ENCODE measurements at regions not wholly inside any gene's neighbourhood (a gene's known extent, or its start where the extent isn't known, plus 50 kb on each side); places are given as distances from the start of the nearest gene placed in this dataset.
"Not testable (repeated sequence)": the region's sequence is repeated elsewhere in the genome, so short reads cannot be mapped to it uniquely, and the experiment has no call there.

DNA sequence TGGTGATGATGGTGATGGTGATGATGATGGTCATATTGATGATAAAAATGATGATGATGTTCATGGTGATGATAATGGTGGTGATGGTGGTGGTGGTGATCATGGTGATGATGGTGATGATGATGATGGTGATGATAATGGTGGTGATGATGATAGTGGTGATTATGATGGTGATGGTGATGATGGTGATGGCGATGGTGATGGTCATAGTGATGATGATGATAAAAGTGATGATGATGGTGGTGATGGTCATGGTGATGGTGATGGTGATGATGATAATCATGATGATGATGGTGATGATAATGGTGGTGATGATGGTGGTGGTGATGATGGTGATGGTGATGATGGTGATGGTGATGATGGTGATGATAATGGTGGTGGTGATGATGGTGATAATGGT, 478.7 kb downstream of the TYW1 start:
- no peak for DNase-seq (ENCODE audit: low spot score)

DNA sequence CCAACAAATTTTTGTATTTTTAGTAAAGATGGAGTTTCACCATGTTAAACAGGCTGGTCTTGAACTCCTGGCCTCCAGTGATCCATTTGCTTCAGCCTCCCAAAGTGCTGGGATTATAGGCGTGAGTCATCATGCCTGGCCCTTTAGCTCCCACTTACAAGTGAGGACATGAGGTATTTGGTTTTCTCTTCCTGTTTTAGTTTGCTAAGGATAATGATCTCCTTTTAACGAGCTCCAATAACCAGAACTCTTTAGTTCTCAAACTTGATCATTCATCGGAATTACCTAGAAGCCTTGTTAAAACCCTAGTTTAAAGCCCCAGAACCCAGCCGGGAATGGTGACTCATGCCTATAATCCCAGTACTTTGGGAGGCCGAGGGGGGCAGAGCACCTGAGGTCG, 481.4 kb downstream of the TYW1 start:
- DNase-seq (ENCODE audit: low spot score): no peak

DNA sequence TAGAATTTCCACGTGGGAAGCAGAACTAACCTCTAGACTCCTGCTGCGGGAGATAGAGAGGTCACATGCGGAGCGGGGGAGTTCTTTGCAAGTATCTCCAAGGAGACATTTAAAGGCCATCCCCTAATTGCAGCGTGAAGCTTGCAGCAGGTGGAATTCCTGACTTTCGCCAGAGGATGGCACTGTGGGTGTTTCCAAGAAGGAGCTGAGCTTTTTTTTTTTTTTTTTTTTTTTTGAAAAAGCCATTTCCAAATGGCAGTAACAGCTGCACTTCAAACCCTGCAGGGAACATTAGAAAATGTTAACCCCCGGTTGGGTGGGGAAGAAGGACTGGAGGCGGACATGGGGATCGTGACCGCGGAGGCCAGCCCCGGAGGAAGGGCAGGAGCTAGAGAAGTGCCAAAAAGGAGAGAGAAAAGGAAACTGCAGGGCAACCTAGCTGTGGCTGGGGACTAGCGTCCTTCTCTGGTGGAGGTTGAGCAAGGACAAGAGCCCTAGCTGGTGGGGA, 487.7 kb downstream of the TYW1 start:
- peak; percentile 83 for DNase-seq (ENCODE audit: low spot score)

DNA sequence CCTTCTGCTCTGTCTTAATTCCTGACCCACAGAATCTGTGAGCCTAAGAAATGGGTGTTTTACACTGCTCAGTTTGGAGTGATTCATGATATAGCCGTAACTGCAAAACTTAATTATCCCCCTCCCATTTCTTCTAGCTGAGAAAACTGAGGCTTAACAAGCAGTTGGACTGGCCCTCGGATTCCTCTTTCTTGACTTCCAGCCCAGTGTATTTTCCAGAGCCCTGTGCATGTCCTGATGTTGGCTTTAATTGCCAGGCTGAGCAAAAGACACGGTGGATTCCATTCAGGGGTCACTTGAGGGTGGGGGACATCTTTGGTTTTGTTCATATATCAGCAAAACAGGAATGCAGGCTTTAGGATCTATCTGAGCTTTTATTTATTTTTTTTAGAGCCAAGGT, 489.8 kb downstream of the TYW1 start:
- no peak for DNase-seq (ENCODE audit: low spot score)

DNA sequence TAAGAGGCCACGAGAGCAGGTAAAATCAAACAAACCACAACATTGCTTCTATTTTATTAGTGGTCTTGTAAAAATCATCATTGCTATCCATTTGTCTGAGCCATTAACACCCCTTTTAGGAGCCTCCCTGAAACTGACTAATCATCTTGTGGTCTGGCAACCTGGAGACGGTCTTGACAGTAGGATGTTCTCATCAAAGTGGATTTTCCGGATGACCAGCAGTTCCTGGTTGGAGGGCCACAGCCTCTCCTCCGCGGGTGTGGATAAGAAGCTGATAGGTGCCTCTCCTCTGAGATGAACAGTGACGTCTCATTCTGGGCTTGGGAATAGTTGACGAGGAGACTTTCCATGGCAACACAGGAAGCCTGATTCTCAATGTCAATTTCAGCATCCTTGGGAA, 490.7 kb downstream of the TYW1 start:
- DNase-seq (ENCODE audit: low spot score): no peak

DNA sequence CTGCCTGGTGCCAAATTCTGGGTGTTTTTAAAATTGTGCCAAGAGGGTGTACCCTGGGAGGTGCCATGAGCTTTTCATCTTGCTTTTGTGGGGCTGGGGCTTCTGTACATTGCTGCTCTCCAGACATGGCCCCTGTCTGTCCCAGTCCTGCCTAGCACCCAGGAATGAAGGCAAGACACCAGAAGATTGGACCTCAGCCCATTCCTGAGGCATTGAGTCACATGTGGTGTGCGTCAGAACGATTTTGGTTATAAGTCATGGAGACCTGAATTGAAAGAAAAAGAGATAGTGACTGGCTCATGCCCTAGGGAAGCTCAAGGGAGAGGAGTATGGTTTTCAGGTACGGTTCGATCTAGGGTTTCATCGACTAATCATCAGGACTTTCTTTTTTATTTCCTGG, 493.2 kb downstream of the TYW1 start:
- no peak for DNase-seq (ENCODE audit: low spot score)

DNA sequence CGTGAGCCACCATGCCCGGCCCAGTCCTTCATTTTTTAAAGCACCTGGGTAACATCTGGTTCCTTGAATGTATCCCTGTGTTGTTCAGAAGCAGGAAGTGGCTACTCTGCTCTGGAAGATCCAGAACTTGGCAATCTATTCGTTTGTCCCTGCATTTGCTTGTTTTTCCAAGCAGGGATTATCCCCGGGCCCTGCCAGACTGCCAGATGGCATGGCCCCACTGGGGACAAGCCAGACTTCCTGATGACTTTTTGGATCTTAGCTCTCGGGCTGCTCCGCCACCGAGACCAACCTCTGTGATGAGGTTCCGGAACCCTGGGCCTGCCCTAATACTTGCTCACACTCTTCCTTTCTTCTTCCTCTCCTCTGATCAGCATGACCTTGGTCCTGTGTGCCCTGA, 496.7 kb downstream of the TYW1 start:
- DNase-seq (ENCODE audit: low spot score): no peak

DNA sequence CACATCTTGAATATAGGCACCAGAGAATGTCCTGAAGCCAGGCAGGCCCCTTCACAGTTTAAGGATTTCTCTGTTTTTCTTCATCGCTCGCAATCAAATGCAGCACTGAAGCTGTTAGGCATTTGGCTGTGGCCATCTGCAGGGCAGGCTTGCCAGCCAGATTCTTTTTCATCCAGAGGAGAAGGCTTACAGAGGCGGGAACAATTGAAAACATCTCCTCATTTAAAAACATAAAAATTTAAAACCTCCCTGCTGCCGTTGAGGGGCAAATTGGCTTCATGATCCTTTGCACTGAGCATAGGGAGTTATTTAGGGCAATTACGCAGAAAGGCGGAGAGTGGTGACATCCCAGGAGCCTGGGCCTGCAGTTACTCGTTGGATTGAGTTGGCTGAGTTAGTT, 500.0 kb downstream of the TYW1 start:
- no peak for DNase-seq (ENCODE audit: low spot score)

DNA sequence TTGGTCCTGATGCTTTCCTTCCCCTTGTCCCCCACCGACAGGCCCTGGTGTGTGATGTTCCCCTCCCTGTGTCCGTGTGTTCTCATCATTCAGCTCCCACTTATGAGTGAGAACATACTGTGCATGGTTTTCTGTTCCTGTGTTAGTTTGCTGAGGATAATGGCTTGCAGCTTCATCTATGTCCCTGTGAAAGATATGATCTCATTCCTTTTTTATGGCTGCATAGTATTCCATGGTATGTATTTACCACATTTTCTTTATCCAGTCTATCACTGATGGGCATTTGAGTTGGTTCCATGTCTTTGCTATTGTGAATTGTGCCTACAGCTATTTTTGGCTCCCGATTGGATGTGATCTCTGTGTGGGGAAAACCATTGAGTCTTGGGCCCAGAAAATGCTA, 501.3 kb downstream of the TYW1 start:
- DNase-seq (ENCODE audit: low spot score): not testable (repeated sequence)

DNA sequence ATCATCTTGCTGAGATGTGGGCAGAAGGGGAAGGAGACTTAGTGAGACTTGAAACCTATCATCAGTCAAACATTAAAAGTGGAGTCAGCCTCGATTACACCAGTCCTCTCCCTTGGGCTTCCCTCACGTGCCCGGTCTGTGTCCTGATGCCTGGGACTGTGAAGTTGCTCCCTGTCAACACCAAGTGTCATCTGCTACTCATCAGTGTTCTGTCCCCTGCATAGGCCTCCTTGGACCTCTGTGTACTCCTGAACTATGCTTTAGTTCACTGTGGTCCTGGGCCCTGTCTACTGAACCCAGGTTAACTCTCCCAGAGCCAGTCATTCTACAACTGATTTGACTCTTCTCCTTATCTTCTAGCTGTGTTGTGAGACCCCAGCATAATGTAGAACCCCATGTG, 506.3 kb downstream of the TYW1 start:
- no peak for DNase-seq (ENCODE audit: low spot score)

DNA sequence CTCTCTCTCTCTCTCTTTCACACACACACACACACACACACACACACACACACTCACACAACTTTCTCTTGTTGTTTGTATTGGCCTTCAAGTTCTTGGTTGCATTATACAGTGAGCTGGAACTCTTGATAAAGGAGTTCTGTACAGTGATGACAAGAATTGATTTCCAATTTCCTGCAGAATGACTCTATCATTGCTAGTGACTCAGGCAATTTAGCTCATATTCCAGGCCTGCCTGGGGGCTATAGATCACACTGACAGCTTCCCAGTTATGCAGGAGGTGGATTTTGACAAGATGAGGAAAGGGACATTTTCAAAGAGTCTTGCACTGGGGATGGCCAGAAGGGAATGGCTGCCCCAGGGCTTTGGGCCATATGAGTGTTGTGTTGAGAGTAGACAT, 508.8 kb downstream of the TYW1 start:
- no peak for DNase-seq (ENCODE audit: low spot score)

DNA sequence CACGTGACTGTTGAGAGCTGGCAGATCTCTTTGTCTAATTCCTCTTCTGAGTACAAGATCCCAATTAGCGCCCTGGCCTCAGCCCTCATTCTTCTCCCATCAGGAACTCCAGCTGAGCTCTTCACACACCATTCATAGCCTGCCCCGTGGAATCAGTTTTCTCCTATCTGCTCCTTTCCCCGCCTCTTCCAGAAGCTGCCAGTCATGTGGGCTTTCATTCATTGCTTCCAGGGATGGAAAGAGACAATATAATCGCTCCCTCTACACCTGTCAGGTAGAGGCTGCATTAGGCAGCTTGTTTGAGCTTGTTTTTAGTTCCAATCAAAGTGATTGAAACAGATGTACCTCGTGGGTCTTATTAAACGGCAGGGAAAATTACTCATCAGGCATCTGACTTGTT, 515.8 kb downstream of the TYW1 start:
- no peak for DNase-seq (ENCODE audit: low spot score)

DNA sequence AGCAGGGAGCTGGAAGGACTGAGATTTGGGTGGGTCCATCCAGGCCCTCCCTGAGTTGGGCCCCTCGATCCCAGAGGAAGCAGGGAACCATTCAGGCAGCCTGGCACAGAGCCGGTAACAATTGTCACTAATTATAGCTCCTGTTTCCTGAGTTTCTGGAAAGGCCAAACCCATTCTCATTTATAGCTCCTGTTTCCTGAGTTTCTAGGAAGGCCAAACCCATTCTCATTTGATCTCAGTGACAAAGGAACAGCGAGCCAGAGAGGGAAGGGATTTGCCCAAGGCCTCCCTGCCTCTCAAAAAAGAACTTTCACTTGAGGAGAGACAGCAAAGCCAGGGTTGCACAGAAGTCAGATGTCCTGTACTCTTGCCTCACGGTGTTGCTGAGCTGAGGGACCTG, 521.9 kb downstream of the TYW1 start:
- DNase-seq (ENCODE audit: low spot score): no peak

DNA sequence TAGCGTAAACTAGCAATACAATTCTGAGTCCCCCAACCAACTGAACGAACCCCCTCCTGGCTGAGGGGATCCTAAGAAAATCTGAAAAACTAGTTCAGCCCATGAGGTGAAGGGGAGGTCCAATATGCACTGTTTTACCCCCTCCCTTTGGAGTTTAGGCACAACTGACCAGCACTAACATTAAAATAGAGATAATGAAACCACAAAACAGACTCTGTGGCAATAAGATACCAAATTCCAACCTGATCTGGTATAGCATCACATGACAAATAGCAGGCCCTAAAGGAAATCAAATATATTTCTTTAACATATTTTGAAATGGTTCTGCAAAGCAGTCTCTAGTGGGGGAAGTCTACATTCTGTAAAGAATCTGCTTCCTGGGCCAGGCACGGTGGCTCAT, 522.5 kb downstream of the TYW1 start:
- DNase-seq (ENCODE audit: low spot score): no peak

DNA sequence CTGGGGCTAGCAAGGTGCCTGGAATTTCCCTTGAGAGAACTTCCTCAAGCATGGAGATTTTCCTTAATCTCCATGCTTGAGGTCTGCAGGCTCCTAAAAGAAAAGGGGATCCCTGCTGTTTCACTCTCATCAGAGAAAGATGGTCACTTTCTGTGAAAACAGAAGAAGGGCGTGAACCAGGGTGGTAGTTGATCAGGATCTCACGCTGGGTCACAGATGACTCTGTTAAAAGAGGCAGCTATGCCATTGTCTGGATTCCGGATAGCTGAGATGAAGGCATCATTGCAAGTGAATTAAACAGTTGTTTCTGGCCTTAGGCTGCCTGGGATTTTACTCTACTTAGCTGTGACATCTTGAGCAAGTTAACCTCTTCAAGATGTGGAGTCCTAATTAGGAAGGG, 525.9 kb downstream of the TYW1 start:
- DNase-seq (ENCODE audit: low spot score): no peak

DNA sequence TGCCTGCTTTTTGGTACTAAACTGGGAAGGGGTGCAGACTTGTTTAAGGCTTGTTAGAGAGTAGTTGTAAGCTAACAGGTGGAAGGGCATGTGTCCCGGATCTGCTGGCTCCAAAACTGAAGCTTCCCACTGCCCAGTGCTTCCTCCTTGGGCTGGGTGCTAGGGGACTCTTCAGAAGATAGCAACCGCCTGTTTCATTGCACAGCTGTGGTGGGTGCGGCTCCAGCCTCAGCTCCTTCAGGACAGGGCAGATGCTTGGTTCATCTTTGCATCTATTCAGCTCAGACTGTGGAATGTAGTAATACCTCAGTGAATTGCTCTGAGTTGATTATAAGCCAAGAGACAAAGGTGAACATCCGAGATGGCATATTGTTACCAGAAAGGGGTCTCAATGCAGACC, 527.1 kb downstream of the TYW1 start:
- no peak for DNase-seq (ENCODE audit: low spot score)

DNA sequence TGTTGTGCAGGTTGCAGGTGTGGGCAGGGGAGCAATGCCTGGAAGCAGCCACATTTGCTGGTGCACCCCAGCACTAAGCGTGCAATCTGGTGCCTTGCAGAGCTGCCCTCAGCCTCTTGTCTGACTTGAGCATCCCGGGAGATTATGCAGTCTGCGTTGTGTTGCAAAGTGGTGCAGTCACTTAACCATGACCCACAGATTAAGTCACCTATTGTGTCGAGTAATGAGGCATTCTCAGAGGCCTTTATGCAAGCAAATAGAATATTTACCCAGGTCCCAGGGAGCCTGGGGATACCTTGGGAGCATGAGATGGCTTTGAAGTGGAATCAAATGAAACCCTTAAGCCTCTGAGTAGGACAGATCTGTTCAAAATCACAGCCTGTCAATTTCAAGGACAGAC, 529.0 kb downstream of the TYW1 start:
- DNase-seq (ENCODE audit: low spot score): no peak

DNA sequence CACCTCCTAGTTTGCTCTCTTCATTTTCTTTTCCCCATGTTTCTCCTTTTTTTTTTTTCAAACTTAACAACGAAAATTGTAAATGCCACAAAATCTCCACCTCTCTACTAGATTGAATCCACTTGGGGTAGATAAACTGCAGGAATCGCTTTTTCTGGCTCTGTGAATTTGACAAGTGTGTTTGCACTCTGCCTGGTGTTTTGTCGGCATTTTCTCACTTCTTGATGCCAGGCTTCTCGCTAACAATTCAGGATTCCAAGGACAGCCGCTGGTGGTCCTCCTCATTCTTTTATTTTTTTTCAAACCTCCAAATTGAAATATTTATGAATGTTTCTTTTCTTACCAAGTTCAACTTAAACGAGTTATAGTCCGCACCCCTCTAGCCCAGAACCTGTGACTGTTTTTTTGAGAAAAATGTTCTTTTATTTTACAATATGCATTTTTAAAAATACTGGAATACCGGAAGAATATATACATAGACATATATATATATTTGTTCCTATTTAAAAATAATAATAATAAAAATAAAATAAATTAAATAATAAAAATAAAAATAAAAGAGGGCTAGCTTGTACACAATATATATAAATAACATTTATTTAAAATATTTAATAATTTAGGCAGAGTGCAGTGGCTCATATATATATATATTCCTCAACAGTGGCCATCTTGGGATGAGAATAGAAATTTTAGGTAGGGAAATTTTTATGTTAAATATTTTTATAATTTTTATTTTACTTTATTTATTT, 538.8 kb downstream of the TYW1 start:
- DNase-seq (ENCODE audit: low spot score): no peak

DNA sequence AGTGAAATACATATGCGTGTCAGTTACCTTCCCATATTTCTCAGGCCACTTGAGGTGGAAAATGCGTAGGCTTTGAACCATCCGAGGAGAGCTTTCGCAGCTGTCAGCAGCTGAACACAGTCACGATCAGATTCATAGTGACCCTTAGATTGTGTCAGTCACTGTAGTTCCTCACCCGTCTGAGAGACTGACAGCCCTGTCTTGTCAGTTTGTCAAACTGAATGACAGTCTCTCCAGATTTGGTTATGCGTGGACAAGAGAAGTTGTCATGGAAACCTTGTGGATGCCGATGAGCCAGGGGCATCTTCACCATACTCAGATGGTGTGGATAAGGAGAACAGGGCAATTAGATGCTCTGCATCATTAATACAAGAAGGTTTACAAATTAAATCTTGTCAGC, 546.3 kb downstream of the TYW1 start:
- DNase-seq (ENCODE audit: low spot score): no peak

DNA sequence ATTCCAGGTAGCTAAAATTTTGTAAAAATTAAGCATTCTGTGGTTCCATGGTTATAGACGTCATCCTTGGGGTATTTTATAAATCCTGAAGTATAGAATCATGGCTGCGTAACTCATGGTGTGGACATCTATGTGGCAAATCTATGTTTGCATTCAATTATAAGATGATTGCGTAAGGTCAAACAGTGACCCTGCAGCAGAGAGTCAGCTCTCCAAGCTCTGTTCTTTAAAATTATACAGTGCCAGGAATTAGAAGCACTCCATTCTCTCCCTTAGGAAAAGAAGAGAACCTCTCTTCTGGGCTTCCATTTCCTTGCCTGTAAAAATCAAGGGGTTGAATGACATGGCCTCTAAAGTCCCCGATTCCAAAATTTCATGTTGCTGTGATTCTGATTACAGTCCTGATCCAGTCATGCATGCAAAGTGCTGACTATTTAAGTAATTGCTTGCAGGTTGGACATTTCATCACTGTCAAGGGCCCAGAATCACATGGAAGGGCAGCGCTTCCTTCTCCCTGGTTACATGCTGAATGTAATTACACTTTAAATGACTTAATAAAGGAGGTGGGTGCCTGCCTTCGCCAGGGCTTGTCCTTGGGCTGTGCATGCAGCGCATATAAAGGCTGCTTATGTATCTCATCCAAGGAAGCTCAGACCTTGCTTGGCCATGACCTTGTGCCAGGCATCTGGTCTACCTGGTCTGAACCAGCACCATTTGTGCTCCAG, 550.7 kb downstream of the TYW1 start:
- no peak for DNase-seq (ENCODE audit: low spot score)

DNA sequence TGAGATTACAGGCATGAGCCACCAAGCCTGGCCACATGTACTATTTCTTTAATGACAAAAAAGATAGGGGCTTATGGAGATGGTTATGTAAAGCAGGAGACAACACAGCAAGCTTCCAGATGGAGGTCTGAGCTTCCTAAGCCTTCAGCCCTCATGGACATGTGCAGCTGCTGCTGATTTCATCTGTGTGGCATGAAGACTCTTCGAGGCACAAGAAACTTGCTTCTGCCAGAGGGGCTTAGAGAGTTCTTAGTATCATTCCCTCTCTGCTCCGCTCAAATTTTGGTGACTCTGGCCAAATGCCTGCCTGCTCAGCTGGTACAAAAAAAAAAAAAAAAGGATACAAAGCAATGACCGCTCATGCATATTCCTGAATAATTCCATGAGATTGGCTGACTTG, 552.5 kb downstream of the TYW1 start:
- no peak for DNase-seq (ENCODE audit: low spot score)

DNA sequence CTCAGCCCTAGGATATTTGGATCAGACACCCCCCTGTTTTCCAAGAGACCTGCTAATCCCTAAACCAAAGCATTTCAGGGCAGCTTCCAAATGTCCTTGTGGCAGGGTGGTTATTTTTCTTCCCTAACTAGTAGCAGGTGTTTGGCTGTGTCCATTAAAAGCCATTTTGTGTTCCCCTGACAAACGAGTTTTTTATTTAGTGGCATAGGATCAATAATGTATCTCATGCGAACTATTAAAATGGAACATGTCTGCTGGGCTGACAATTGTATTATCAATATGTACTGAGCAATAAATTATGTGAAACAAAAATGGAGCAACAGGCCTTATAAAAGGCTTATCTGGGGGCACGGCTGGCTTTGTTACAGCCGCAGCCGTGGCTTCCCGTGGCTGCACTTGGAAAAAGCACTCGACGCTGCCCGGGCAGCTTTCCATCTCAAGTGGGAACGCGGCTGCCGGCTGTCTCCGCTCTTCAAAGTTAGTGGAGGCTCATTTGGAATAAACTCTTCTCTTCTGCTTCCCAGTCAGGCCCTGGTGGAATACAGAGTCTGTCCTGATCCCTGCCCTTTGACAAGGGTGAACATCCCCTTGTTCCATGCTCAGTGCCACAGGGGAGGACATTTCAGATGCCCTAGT, 554.3 kb downstream of the TYW1 start:
- DNase-seq (ENCODE audit: low spot score): no peak

DNA sequence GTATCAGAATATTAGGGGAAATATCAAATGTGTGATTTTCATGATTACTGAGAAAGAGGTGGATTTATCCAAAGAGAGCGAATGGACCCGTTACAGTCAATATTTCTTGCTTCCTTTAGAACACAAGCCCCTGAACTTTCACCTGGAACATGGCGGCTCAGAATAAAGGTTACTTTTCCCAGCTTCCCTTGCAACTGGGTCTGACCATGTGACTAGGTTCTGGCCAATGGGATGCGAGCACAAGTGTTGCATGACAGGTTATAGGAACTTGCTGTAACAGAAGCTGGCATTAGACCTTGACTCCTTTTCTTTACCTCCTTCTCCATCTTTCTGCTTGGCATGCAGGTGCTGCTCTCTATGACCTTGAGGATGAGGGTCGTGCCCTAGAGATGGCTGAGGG, 556.1 kb downstream of the TYW1 start:
- DNase-seq (ENCODE audit: low spot score): no peak
